GM12878 (cell line): ENCODE measurements at regions not wholly inside any gene's neighbourhood (a gene's known extent, or its start where the extent isn't known, plus 50 kb on each side); places are given as distances from the start of the nearest gene placed in this dataset.

Experiments used
- ATAC-seq: fragments of 200-7000 bp; cut with Tn5 transposase; 3 replicates; pipeline ENCODE4 v1.9.1; 2020; ENCODE audit warnings: mild to moderate bottlenecking, moderate library complexity
- BruUV-seq: library from RNA; stranded (reverse); fragments of 400-500 nt; replicated peaks from 2 replicates; lab custom pipeline; 2021; lab: Mats Ljungman, UMichigan
- CTCF ChIA-PET: fragments of 300-600 bp; sonication (Branson Sonifier 250); formaldehyde crosslinking; extraction: SDS; loops from one replicate; lab custom pipeline; 2021; ENCODE audit warnings: inconsistent platforms; lab: Yijun Ruan, JAX
- POLR2A ChIA-PET: fragments of 350-600 bp; formaldehyde crosslinking; extraction: SDS; loops from one replicate; lab custom pipeline; 2021; ENCODE audit warnings: inconsistent platforms; lab: Charles Lee
- RAD21 ChIA-PET: fragments of 300-600 bp; sonication (Branson Sonifier 250); formaldehyde crosslinking; loops from one replicate; lab custom pipeline; 2023; ENCODE audit warnings: antibody characterized with exemption; ENCODE audit not compliant: unreplicated experiment; lab: Charles Lee
- SMC1A ChIA-PET: fragments of 300-600 bp; sonication (Branson Sonifier 250); formaldehyde crosslinking; loops from one replicate; lab custom pipeline; 2023; ENCODE audit not compliant: unreplicated experiment, uncharacterized antibody; lab: Charles Lee
- DNase-seq: peaks from one replicate; pipeline ENCODE4 v3.0.0-alpha.2; 2011; ENCODE audit warnings: low read depth, low spot score
- FAIRE-seq: peaks from 3 replicates; lab custom pipeline; 2011; peaks lifted over from hg19 to GRCh38; lab: Jason Lieb, UNC
- H2AFZ ChIP-seq: 2 replicates; pipeline ENCODE4 v1.6.0; 2011; ENCODE audit warnings: low read depth, low read length, control low read depth; ENCODE audit not compliant: control insufficient read depth
- H3K27ac ChIP-seq: 2 replicates; pipeline ENCODE4 v1.5.1; 2011; ENCODE audit warnings: control low read depth; ENCODE audit not compliant: control insufficient read depth, insufficient read depth
- H3K27me3 ChIP-seq, 2 experiments: replicated peaks in 1 of 2; 2 replicates each; pipeline versions ENCODE4 v1.6.0 to v1.6.1; 2011; ENCODE audit warnings: low read length in 1 of 2; ENCODE audit not compliant: control insufficient read depth in 2 of 2, insufficient read depth in 2 of 2
- H3K36me3 ChIP-seq, 2 experiments: 2 replicates each; pipeline ENCODE4 v1.5.1; 2011; ENCODE audit warnings: low read length in 1 of 2; ENCODE audit not compliant: control insufficient read depth in 2 of 2, insufficient read depth in 2 of 2
- H3K4me1 ChIP-seq: 2 replicates; pipeline ENCODE4 v1.6.1; 2011; ENCODE audit warnings: mild to moderate bottlenecking, low read length, moderate library complexity, mixed read lengths; ENCODE audit not compliant: control insufficient read depth, insufficient read depth
- H3K4me2 ChIP-seq: 2 replicates; pipeline ENCODE4 v1.6.0; 2011; ENCODE audit warnings: control low read depth; ENCODE audit not compliant: control insufficient read depth, insufficient read depth
- H3K4me3 ChIP-seq: fragments of 200-600 bp; sonication (generic); 2 replicates; pipeline ENCODE4 v1.5.1; 2016
- H3K79me2 ChIP-seq: 2 replicates; pipeline ENCODE4 v1.6.0; 2011; ENCODE audit warnings: low read length; ENCODE audit not compliant: control insufficient read depth, insufficient read depth
- H3K9ac ChIP-seq: 2 replicates; pipeline ENCODE4 v1.8.0; 2011; ENCODE audit warnings: low read length, control low read depth, mixed read lengths; ENCODE audit not compliant: control insufficient read depth, insufficient read depth
- H3K9me3 ChIP-seq: replicated peaks from 3 replicates; pipeline ENCODE4 v1.5.1; 2011; ENCODE audit warnings: mild to moderate bottlenecking, low read length; ENCODE audit not compliant: control insufficient read depth, insufficient read depth
- H4K20me1 ChIP-seq: 2 replicates; pipeline ENCODE4 v1.6.0; 2011; ENCODE audit not compliant: control insufficient read depth, insufficient read depth
- ASH2L ChIP-seq: fragments of 300-600, 200-600 bp; sonication (generic); IDR thresholded peaks from 2 replicates; pipeline ENCODE4 v1.6.1; 2017; ENCODE audit warnings: low read depth, mild to moderate bottlenecking, borderline replicate concordance
- CBFB ChIP-seq: IDR thresholded peaks from 2 replicates; pipeline ENCODE4 v1.6.1; 2016; ENCODE audit warnings: antibody characterized with exemption, low read depth
- CBX3 ChIP-seq: fragments of 200-600 bp; sonication (generic); IDR thresholded peaks from 2 replicates; pipeline ENCODE4 v1.6.1; 2016; ENCODE audit warnings: low read depth, borderline replicate concordance
- EED ChIP-seq: sonication (generic); IDR thresholded peaks from 2 replicates; pipeline ENCODE4 v1.6.1; 2016; ENCODE audit warnings: antibody characterized with exemption, low read depth
- FOXK2 ChIP-seq: fragments of 450-650 bp; IDR thresholded peaks from 2 replicates; pipeline ENCODE4 v1.6.1; 2017; ENCODE audit warnings: mild to moderate bottlenecking, moderate library complexity
- HDAC2 ChIP-seq: fragments of 200-600 bp; sonication (generic); IDR thresholded peaks from 2 replicates; pipeline ENCODE4 v1.6.1; 2017
- JUNB ChIP-seq: IDR thresholded peaks from 2 replicates; pipeline ENCODE4 v1.6.1; 2016; ENCODE audit warnings: antibody characterized with exemption, mild to moderate bottlenecking
- KLF5 ChIP-seq: fragments of 450-650 bp; IDR thresholded peaks from 2 replicates; pipeline ENCODE4 v1.6.1; 2014; ENCODE audit warnings: mild to moderate bottlenecking; ENCODE audit not compliant: partially characterized antibody
- MTA3 ChIP-seq: IDR thresholded peaks from 2 replicates; pipeline ENCODE4 v1.6.1; 2012; ENCODE audit warnings: low read length, inconsistent platforms, borderline replicate concordance
- NBN ChIP-seq: fragments of 450-650 bp; IDR thresholded peaks from 2 replicates; pipeline ENCODE4 v1.6.1; 2016
- NR2C2 ChIP-seq: IDR thresholded peaks from 2 replicates; pipeline ENCODE4 v1.6.1; 2011; ENCODE audit warnings: borderline replicate concordance, low read depth; ENCODE audit not compliant: control insufficient read depth, insufficient read length
- POU2F2 ChIP-seq: IDR thresholded peaks from 3 replicates; pipeline ENCODE4 v1.6.1; 2011; ENCODE audit warnings: low read depth, mild to moderate bottlenecking, low read length, borderline replicate concordance
- TCF7 ChIP-seq: IDR thresholded peaks from 2 replicates; pipeline ENCODE4 v1.6.1; 2014; ENCODE audit warnings: antibody characterized with exemption, borderline replicate concordance
- WGBS: methylation state at CpG from one replicate; pipeline ENCODE4 v1.1.6; 2016; ENCODE audit warnings: low lambda C conversion rate; ENCODE audit not compliant: insufficient replicate concordance, insufficient coverage; ENCODE audit errors: missing lambda C conversion rate; 5-methylcytosine and 5-hydroxymethylcytosine counted together
- in situ Hi-C: fragments of 300-500 bp; cut with MboI; formaldehyde crosslinking; loops from 9 replicates; pipeline ENCODE4 v1.14.3; 2018; ENCODE audit warnings: mixed read lengths
- intact Hi-C: fragments of 100-400 bp; cut with micrococcal nuclease; formaldehyde crosslinking; loops from one replicate; pipeline ENCODE4 v1.14.2; 2022; ENCODE audit not compliant: unreplicated experiment
- TF ChIP-seq, protein P1 (sequence below): fragments of 450-650 bp; IDR thresholded peaks from 2 replicates; pipeline ENCODE4 v1.6.1; 2017; ENCODE audit warnings: mild to moderate bottlenecking
- TF ChIP-seq, protein P2 (sequence below): fragments of 450-650 bp; IDR thresholded peaks from 2 replicates; pipeline ENCODE4 v1.6.1; 2017; ENCODE audit warnings: borderline replicate concordance
- TF ChIP-seq, protein P3 (sequence below): IDR thresholded peaks from 2 replicates; pipeline ENCODE4 v1.6.1; 2012; ENCODE audit warnings: mild to moderate bottlenecking, low read depth, low read length
- TF ChIP-seq, protein P4 (sequence below): IDR thresholded peaks from 2 replicates; pipeline ENCODE4 v1.6.1; 2011; ENCODE audit warnings: low read depth, low read length, improper control_type of control experiment, borderline replicate concordance
- TF ChIP-seq, protein P5 (sequence below): IDR thresholded peaks from 2 replicates; pipeline ENCODE4 v1.6.1; 2011; ENCODE audit warnings: low read depth, mild to moderate bottlenecking, low read length, moderate library complexity, borderline replicate concordance; ENCODE audit errors: extremely low read depth

DNA sequence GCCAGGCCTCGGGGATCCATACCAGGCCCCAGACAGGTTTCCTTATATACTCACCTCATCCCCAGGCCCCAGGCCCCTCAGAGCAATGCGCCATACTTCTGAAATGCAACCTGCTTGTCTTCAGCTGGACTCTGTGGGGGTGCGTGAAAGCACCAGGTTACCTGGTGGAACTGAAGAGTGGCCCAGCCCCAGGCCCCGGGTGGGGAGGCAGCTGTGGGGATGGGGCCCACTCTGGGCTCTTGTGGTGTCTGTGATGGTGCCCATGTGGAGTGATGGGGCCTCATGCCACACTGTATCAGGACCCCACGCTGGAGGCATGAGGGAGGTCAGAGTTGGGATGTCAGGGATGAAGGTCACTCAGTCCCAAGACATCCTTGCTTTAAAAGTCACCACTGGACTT lies 999.0 kb downstream of the BRD1 start:
- no peak overlapping the region for H3K9ac ChIP-seq
- FAIRE-seq (no peak), ATAC-seq (no peak), DNase-seq (no peak)
- ChIA-PET CTCF (no interaction called here), SMC1A (no interaction called here), POLR2A (no interaction called here), RAD21 (no interaction called here)
- intact Hi-C loops: no loop called here
- H3K4me3 ChIP-seq: no peak overlapping the region
- H3K36me3 ChIP-seq: no peaks in the 10 kb centered on the region
- no peaks in the 10 kb centered on the region for H3K79me2 ChIP-seq
- no peak overlapping the region for H3K4me2 ChIP-seq
- no peak overlapping the region for H3K27ac ChIP-seq
- H3K27me3 ChIP-seq: no peaks in the 10 kb centered on the region
- BruUV-seq: no TSS peak
- no peaks in the 10 kb centered on the region for H4K20me1 ChIP-seq
- WGBS: 14% methylated on average over 3 of the region's 5 CpGs
- no peak for TF ChIP-seq JUNB
- TF ChIP-seq, protein P1, sequence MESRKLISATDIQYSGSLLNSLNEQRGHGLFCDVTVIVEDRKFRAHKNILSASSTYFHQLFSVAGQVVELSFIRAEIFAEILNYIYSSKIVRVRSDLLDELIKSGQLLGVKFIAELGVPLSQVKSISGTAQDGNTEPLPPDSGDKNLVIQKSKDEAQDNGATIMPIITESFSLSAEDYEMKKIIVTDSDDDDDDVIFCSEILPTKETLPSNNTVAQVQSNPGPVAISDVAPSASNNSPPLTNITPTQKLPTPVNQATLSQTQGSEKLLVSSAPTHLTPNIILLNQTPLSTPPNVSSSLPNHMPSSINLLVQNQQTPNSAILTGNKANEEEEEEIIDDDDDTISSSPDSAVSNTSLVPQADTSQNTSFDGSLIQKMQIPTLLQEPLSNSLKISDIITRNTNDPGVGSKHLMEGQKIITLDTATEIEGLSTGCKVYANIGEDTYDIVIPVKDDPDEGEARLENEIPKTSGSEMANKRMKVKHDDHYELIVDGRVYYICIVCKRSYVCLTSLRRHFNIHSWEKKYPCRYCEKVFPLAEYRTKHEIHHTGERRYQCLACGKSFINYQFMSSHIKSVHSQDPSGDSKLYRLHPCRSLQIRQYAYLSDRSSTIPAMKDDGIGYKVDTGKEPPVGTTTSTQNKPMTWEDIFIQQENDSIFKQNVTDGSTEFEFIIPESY: no peak
- TF ChIP-seq NR2C2: no peak
- TF ChIP-seq, protein P2, sequence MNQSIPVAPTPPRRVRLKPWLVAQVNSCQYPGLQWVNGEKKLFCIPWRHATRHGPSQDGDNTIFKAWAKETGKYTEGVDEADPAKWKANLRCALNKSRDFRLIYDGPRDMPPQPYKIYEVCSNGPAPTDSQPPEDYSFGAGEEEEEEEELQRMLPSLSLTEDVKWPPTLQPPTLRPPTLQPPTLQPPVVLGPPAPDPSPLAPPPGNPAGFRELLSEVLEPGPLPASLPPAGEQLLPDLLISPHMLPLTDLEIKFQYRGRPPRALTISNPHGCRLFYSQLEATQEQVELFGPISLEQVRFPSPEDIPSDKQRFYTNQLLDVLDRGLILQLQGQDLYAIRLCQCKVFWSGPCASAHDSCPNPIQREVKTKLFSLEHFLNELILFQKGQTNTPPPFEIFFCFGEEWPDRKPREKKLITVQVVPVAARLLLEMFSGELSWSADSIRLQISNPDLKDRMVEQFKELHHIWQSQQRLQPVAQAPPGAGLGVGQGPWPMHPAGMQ: no peak
- TF ChIP-seq MTA3: no peak
- TF ChIP-seq NBN: no peak
- TF ChIP-seq, protein P3, sequence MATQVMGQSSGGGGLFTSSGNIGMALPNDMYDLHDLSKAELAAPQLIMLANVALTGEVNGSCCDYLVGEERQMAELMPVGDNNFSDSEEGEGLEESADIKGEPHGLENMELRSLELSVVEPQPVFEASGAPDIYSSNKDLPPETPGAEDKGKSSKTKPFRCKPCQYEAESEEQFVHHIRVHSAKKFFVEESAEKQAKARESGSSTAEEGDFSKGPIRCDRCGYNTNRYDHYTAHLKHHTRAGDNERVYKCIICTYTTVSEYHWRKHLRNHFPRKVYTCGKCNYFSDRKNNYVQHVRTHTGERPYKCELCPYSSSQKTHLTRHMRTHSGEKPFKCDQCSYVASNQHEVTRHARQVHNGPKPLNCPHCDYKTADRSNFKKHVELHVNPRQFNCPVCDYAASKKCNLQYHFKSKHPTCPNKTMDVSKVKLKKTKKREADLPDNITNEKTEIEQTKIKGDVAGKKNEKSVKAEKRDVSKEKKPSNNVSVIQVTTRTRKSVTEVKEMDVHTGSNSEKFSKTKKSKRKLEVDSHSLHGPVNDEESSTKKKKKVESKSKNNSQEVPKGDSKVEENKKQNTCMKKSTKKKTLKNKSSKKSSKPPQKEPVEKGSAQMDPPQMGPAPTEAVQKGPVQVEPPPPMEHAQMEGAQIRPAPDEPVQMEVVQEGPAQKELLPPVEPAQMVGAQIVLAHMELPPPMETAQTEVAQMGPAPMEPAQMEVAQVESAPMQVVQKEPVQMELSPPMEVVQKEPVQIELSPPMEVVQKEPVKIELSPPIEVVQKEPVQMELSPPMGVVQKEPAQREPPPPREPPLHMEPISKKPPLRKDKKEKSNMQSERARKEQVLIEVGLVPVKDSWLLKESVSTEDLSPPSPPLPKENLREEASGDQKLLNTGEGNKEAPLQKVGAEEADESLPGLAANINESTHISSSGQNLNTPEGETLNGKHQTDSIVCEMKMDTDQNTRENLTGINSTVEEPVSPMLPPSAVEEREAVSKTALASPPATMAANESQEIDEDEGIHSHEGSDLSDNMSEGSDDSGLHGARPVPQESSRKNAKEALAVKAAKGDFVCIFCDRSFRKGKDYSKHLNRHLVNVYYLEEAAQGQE: no peak
- TF ChIP-seq HDAC2: no peak
- no peak for TF ChIP-seq KLF5
- TF ChIP-seq, protein P4, sequence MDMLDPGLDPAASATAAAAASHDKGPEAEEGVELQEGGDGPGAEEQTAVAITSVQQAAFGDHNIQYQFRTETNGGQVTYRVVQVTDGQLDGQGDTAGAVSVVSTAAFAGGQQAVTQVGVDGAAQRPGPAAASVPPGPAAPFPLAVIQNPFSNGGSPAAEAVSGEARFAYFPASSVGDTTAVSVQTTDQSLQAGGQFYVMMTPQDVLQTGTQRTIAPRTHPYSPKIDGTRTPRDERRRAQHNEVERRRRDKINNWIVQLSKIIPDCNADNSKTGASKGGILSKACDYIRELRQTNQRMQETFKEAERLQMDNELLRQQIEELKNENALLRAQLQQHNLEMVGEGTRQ: no peak
- TF ChIP-seq CBFB: no peak
- no peak for TF ChIP-seq EED
- TF ChIP-seq POU2F2: no peak
- TF ChIP-seq TCF7: no peak
- TF ChIP-seq FOXK2: no peak
- TF ChIP-seq ASH2L: no peak
- TF ChIP-seq, protein P5, sequence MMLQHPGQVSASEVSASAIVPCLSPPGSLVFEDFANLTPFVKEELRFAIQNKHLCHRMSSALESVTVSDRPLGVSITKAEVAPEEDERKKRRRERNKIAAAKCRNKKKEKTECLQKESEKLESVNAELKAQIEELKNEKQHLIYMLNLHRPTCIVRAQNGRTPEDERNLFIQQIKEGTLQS: no peak
- TF ChIP-seq CBX3: no peak
- in situ Hi-C loops: no loop called here
- H2AFZ ChIP-seq: no peak overlapping the region
- H3K9me3 ChIP-seq: no peaks in the 10 kb centered on the region; the same call in 2 of the 3 replicates
- no peaks in the 10 kb centered on the region for H3K4me1 ChIP-seq
